ENCODE measurements at regions not wholly inside any gene's neighbourhood (a gene's known extent, or its start where the extent isn't known, plus 50 kb on each side); places are given as distances from the start of the nearest gene placed in this dataset.
"Not testable (repeated sequence)": the region's sequence is repeated elsewhere in the genome, so short reads cannot be mapped to it uniquely, and the experiment has no call there.

GRCh38 chr16:65598621-65599020, 476.8 kb upstream of the CDH11 start:
- DNase-seq, result no peak

- DNase-seq, result no peak
Observed at GRCh38 chr16:65583498-65583897, 461.6 kb upstream of the CDH11 start.

GRCh38 chr16:65579050-65579449, 457.2 kb upstream of the CDH11 start:
- DNase-seq, result no peak

GRCh38 chr16:65576631-65577030, 454.8 kb upstream of the CDH11 start:
- DNase-seq, result no peak

GRCh38 chr16:65576139-65576538, 454.3 kb upstream of the CDH11 start:
- DNase-seq, result no peak

- DNase-seq, result no peak
Observed at GRCh38 chr16:65574326-65574966, 452.6 kb upstream of the CDH11 start.

GRCh38 chr16:65572156-65572555, 450.3 kb upstream of the CDH11 start:
- DNase-seq, result no peak

GRCh38 chr16:65570261-65570660, 448.4 kb upstream of the CDH11 start:
- DNase-seq, result no peak

GRCh38 chr16:65559846-65560245, 438.0 kb upstream of the CDH11 start:
- no peak for DNase-seq

GRCh38 chr16:65549689-65550088, 427.8 kb upstream of the CDH11 start:
- DNase-seq, result not testable (repeated sequence)

- no peak for DNase-seq
Observed at GRCh38 chr16:65548470-65548869, 426.6 kb upstream of the CDH11 start.

- no peak for DNase-seq
Observed at GRCh38 chr16:65547772-65548446, 426.0 kb upstream of the CDH11 start.

- no peak for DNase-seq
Observed at GRCh38 chr16:65546353-65546791, 424.5 kb upstream of the CDH11 start.

GRCh38 chr16:65545413-65545956, 423.6 kb upstream of the CDH11 start:
- no peak for DNase-seq

- no peak for DNase-seq
Observed at GRCh38 chr16:65543781-65544740, 422.2 kb upstream of the CDH11 start.

GRCh38 chr16:65541646-65542045, 419.8 kb upstream of the CDH11 start:
- no peak for DNase-seq

- no peak for DNase-seq
Observed at GRCh38 chr16:65540901-65541300, 419.0 kb upstream of the CDH11 start.

GRCh38 chr16:65538976-65539375, 417.1 kb upstream of the CDH11 start:
- no peak for DNase-seq

- DNase-seq, result no peak
Observed at GRCh38 chr16:65537336-65537735, 415.5 kb upstream of the CDH11 start.

GRCh38 chr16:65534121-65534528, 412.3 kb upstream of the CDH11 start:
- DNase-seq, result no peak

- DNase-seq, result peak in 1 of 3 experiments; percentile 0
Observed at GRCh38 chr16:65532846-65533245, 411.0 kb upstream of the CDH11 start.

- peak in 2 of 3 experiments; percentile 0 to 58 for DNase-seq
Observed at GRCh38 chr16:65532258-65532657, 410.4 kb upstream of the CDH11 start.

- no peak for DNase-seq
Observed at GRCh38 chr16:65531475-65531874, 409.6 kb upstream of the CDH11 start.

Data from NCI-H1417 (cell line).